ENCODE measurements at regions not wholly inside any gene's neighbourhood (a gene's known extent, or its start where the extent isn't known, plus 50 kb on each side); places are given as distances from the start of the nearest gene placed in this dataset.

GRCh38 chr6:118712969-118713368, 61.6 kb upstream of the CEP85L start:
- no peak for TF ChIP-seq POLR2A (IDR thresholded peaks at IDR 0.05)
- TF ChIP-seq CTCF (IDR thresholded peaks at IDR 0.05): no peak
- TF ChIP-seq POLR2AphosphoS5 (IDR thresholded peaks at IDR 0.05): no peak

All from suprapubic skin (tissue), 4 donors.